ENCODE measurements at regions not wholly inside any gene's neighbourhood (a gene's known extent, or its start where the extent isn't known, plus 50 kb on each side); places are given as distances from the start of the nearest gene placed in this dataset.

GRCh38 chr2:128721096-128721495 is 402.4 kb upstream of the HS6ST1 start:
- TF ChIP-seq CTCF (IDR thresholded peaks at IDR 0.05; ENCODE audit: control insufficient read depth, extremely low read depth, insufficient read depth) = no peak
- H3K4me3 ChIP-seq (ENCODE audit: low read depth, low read length) = no peak overlapping the region
- DNase-seq (ENCODE audit: low read depth) = no peak

GRCh38 chr2:128722489-128722888 is 403.8 kb upstream of the HS6ST1 start:
- TF ChIP-seq CTCF (IDR thresholded peaks at IDR 0.05; ENCODE audit: control insufficient read depth, extremely low read depth, insufficient read depth) = no peak
- DNase-seq (ENCODE audit: low read depth) = no peak
- no peak overlapping the region for H3K4me3 ChIP-seq (ENCODE audit: low read depth, low read length)

GRCh38 chr2:128724547-128724946 is 405.9 kb upstream of the HS6ST1 start:
- no peak overlapping the region for H3K4me3 ChIP-seq (ENCODE audit: low read depth, low read length)
- no peak for TF ChIP-seq CTCF (IDR thresholded peaks at IDR 0.05; ENCODE audit: control insufficient read depth, extremely low read depth, insufficient read depth)
- no peak for DNase-seq (ENCODE audit: low read depth)

- no peak for DNase-seq (ENCODE audit: low read depth)
- no peak overlapping the region for H3K4me3 ChIP-seq (ENCODE audit: low read depth, low read length)
- no peak for TF ChIP-seq CTCF (IDR thresholded peaks at IDR 0.05; ENCODE audit: control insufficient read depth, extremely low read depth, insufficient read depth)
Observed at GRCh38 chr2:128724972-128725371, 406.3 kb upstream of the HS6ST1 start.

GRCh38 chr2:128726236-128726635 is 407.6 kb upstream of the HS6ST1 start:
- no peak for DNase-seq (ENCODE audit: low read depth)
- no peak for TF ChIP-seq CTCF (IDR thresholded peaks at IDR 0.05; ENCODE audit: control insufficient read depth, extremely low read depth, insufficient read depth)
- H3K4me3 ChIP-seq (ENCODE audit: low read depth, low read length) = no peak overlapping the region

- TF ChIP-seq CTCF (IDR thresholded peaks at IDR 0.05; ENCODE audit: control insufficient read depth, extremely low read depth, insufficient read depth) = no peak
- DNase-seq (ENCODE audit: low read depth) = no peak
- no peak overlapping the region for H3K4me3 ChIP-seq (ENCODE audit: low read depth, low read length)
Observed at GRCh38 chr2:128726911-128727310, 408.2 kb upstream of the HS6ST1 start.

GRCh38 chr2:128727404-128727803 is 408.7 kb upstream of the HS6ST1 start:
- no peak for TF ChIP-seq CTCF (IDR thresholded peaks at IDR 0.05; ENCODE audit: control insufficient read depth, extremely low read depth, insufficient read depth)
- H3K4me3 ChIP-seq (ENCODE audit: low read depth, low read length) = no peak overlapping the region
- no peak for DNase-seq (ENCODE audit: low read depth)

Data from LNCaP clone FGC (cell line).